ENCODE measurements at regions not wholly inside any gene's neighbourhood (a gene's known extent, or its start where the extent isn't known, plus 50 kb on each side); places are given as distances from the start of the nearest gene placed in this dataset.

DNA sequence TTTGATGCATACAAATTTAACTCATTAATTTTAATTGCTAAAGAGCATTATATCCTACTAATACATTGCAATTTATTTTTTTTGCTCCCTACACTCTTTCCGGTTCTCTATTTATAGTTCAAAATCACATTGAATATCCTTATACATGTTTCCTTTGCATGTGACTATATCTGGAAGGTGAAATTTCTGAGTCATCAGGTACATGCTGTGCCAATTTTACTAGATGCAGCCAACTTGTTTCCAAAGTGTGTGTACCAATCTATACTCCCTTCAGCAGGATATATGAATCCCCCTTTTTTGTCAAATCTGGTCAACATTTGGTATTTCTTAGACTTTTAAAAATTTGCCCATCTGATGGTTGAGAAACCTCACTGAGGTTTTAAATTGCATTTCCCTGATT lies 602.9 kb upstream of the CAMK1G start (continued):
- TF ChIP-seq, protein P1, sequence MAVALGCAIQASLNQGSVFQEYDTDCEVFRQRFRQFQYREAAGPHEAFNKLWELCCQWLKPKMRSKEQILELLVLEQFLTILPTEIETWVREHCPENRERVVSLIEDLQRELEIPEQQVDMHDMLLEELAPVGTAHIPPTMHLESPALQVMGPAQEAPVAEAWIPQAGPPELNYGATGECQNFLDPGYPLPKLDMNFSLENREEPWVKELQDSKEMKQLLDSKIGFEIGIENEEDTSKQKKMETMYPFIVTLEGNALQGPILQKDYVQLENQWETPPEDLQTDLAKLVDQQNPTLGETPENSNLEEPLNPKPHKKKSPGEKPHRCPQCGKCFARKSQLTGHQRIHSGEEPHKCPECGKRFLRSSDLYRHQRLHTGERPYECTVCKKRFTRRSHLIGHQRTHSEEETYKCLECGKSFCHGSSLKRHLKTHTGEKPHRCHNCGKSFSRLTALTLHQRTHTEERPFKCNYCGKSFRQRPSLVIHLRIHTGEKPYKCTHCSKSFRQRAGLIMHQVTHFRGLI (tag by site-specific recombination; IDR thresholded peaks at IDR 0.05) = no peak
- no peak for TF ChIP-seq FEZF1 (tag by site-specific recombination; IDR thresholded peaks at IDR 0.05)
- TF ChIP-seq ZBTB48 (tag by site-specific recombination; IDR thresholded peaks at IDR 0.05) = no peak

DNA sequence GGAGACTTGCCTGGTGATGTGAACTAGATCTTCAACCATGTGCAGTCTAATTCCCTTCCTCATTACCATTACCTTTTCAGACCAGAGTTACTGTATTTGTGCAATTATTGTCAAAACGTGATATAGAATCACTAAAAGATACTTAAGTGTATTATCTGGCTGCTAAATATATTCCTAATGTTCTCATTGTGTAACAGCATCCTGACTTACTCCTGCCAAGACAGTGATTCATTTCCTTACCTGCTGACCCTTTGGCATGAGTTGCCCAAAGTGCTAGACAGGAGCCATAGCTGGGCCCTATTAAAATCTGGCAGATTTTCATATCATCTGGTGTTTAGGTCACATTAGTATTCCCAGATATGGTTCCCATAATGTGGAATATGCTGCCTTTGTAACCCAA lies 598.3 kb upstream of the CAMK1G start:
- POLR2A ChIA-PET = no interaction called here
- Histone ChIP-seq H3K9me3 (ENCODE audit: control insufficient read depth, insufficient read depth, low read depth, low read length) (no peaks in the 10 kb centered on the region), H3K4me3 (ENCODE audit: low read depth, low read length) (no peak overlapping the region), H3K36me3 (ENCODE audit: control insufficient read depth in 2 of 2, insufficient read depth in 1 of 2, low read length in 2 of 2) (no peaks in the 10 kb centered on the region), H3K4me1 (ENCODE audit: control insufficient read depth, insufficient read depth, low read length) (no peaks in the 10 kb centered on the region), H3K27ac (ENCODE audit: extremely low read depth, low read depth, low read length) (no peak overlapping the region)
- TF ChIP-seq ZBTB6 (tag by site-specific recombination; IDR thresholded peaks at IDR 0.05) (no peak), ZNF777 (tag by site-specific recombination; IDR thresholded peaks at IDR 0.05; ENCODE audit: borderline replicate concordance) (no peak), ZNF354C (tag by site-specific recombination; IDR thresholded peaks at IDR 0.05; ENCODE audit: borderline replicate concordance, low read depth) (no peak), ZNF792 (tag by site-specific recombination; IDR thresholded peaks at IDR 0.05) (no peak), ZNF138 (tag by site-specific recombination; IDR thresholded peaks at IDR 0.05; ENCODE audit: borderline replicate concordance) (no peak), ZNF132 (tag by site-specific recombination; IDR thresholded peaks at IDR 0.05; ENCODE audit: borderline replicate concordance) (no peak), ZNF26 (tag by site-specific recombination; IDR thresholded peaks at IDR 0.05) (no peak), ZNF221 (tag by site-specific recombination; IDR thresholded peaks at IDR 0.05; ENCODE audit: borderline replicate concordance) (no peak), REST (tag by site-specific recombination; IDR thresholded peaks at IDR 0.05) (no peak), ZNF658 (tag by site-specific recombination; IDR thresholded peaks at IDR 0.05) (no peak), ZNF624 (tag by site-specific recombination; IDR thresholded peaks at IDR 0.05) (no peak), ZNF639 (tag by site-specific recombination; IDR thresholded peaks at IDR 0.05) (no peak), ZSCAN16 (tag by site-specific recombination; IDR thresholded peaks at IDR 0.05) (no peak), ZNF670 (tag by site-specific recombination; IDR thresholded peaks at IDR 0.05; ENCODE audit: low read depth) (no peak), ZNF350 (tag by site-specific recombination; IDR thresholded peaks at IDR 0.05) (no peak), BCL11B (tag by site-specific recombination; IDR thresholded peaks at IDR 0.05; ENCODE audit: low read depth) (no peak), ZNF776 (tag by site-specific recombination; IDR thresholded peaks at IDR 0.05; ENCODE audit: borderline replicate concordance) (no peak), ZNF248 (tag by site-specific recombination; IDR thresholded peaks at IDR 0.05) (no peak), ZNF600 (tag by site-specific recombination; IDR thresholded peaks at IDR 0.05) (no peak)
- CTCF ChIA-PET = no interaction called here
